BE2C (cell line): ENCODE measurements at regions not wholly inside any gene's neighbourhood (a gene's known extent, or its start where the extent isn't known, plus 50 kb on each side); places are given as distances from the start of the nearest gene placed in this dataset.

Source experiments
- DNase-seq: peaks from one replicate; pipeline ENCODE4 v3.0.0-alpha.2; 2020
- H3K27me3 ChIP-seq: fragments of 250-450 bp; sonication (Bioruptor Pico); 2 replicates; pipeline ENCODE4 v1.5.1; 2020; ENCODE audit warnings: mild to moderate bottlenecking
- H3K36me3 ChIP-seq: fragments of 250-450 bp; sonication (Bioruptor Pico); 2 replicates; pipeline ENCODE4 v1.5.1; 2020; ENCODE audit warnings: mild to moderate bottlenecking
- H3K4me1 ChIP-seq: fragments of 250-450 bp; sonication (Bioruptor Pico); 2 replicates; pipeline ENCODE4 v1.5.1; 2020
- H3K4me3 ChIP-seq: 2 replicates; pipeline ENCODE4 v1.5.1; 2011; ENCODE audit warnings: low read depth, low read length
- H3K9me3 ChIP-seq: fragments of 250-450 bp; sonication (Bioruptor Pico); 2 replicates; pipeline ENCODE4 v1.5.1; 2020
- CTCF ChIP-seq: IDR thresholded peaks from 2 replicates; pipeline ENCODE4 v1.5.1; 2012; ENCODE audit warnings: mild to moderate bottlenecking, low read depth, low read length

GRCh38 chr12:28851781-28852180 is 297.3 kb upstream of the FAR2 start:
- H3K4me1 ChIP-seq: no peaks in the 10 kb centered on the region
- H3K27me3 ChIP-seq: no peaks in the 10 kb centered on the region; the same call in 1 of the 2 replicates
- TF ChIP-seq CTCF: no peak
- no peaks in the 10 kb centered on the region for H3K9me3 ChIP-seq
- no peaks in the 10 kb centered on the region for H3K36me3 ChIP-seq
- DNase-seq: no peak
- no peak overlapping the region for H3K4me3 ChIP-seq

- no peak for TF ChIP-seq CTCF
- Histone ChIP-seq H3K4me1 (no peaks in the 10 kb centered on the region), H3K36me3 (no peaks in the 10 kb centered on the region), H3K27me3 (no peaks in the 10 kb centered on the region; the same call in 1 of the 2 replicates), H3K9me3 (no peaks in the 10 kb centered on the region), H3K4me3 (no peak overlapping the region)
- no peak for DNase-seq
Observed at GRCh38 chr12:28855761-28856310, 293.2 kb upstream of the FAR2 start.

GRCh38 chr12:28857369-28857768 is 291.7 kb upstream of the FAR2 start:
- no peak for TF ChIP-seq CTCF
- Histone ChIP-seq H3K27me3 (no peaks in the 10 kb centered on the region; the same call in none of the 2 replicates), H3K9me3 (no peaks in the 10 kb centered on the region), H3K4me1 (no peaks in the 10 kb centered on the region), H3K36me3 (no peaks in the 10 kb centered on the region), H3K4me3 (no peak overlapping the region)
- no peak for DNase-seq

GRCh38 chr12:28859551-28859950 is 289.5 kb upstream of the FAR2 start:
- Histone ChIP-seq H3K36me3 (no peaks in the 10 kb centered on the region), H3K9me3 (no peaks in the 10 kb centered on the region), H3K4me3 (no peak overlapping the region), H3K4me1 (no peaks in the 10 kb centered on the region), H3K27me3 (peaks cover 5% of the 10 kb centered on the region)
- TF ChIP-seq CTCF: no peak
- DNase-seq: no peak

- no peak for DNase-seq
- no peak for TF ChIP-seq CTCF
- H3K9me3 ChIP-seq: no peaks in the 10 kb centered on the region
Observed at GRCh38 chr12:28865776-28866175, 283.3 kb upstream of the FAR2 start.

GRCh38 chr12:28866296-28866695 is 282.8 kb upstream of the FAR2 start:
- DNase-seq: no peak
- Histone ChIP-seq H3K4me1 (peaks cover 5% of the 10 kb centered on the region; the same call in 1 of the 2 replicates), H3K27me3 (peaks cover 5% of the 10 kb centered on the region; the same call in 1 of the 2 replicates), H3K9me3 (no peaks in the 10 kb centered on the region), H3K36me3 (no peaks in the 10 kb centered on the region), H3K4me3 (no peak overlapping the region)
- TF ChIP-seq CTCF: no peak

More at GRCh38 chr12:28865776-28866175, 283.3 kb upstream of the FAR2 start:
- Histone ChIP-seq H3K27me3 (peaks cover 5% of the 10 kb centered on the region; the same call in 1 of the 2 replicates), H3K36me3 (no peaks in the 10 kb centered on the region), H3K4me1 (peaks cover 5% of the 10 kb centered on the region; the same call in 1 of the 2 replicates), H3K4me3 (no peak overlapping the region)
